ENCODE measurements at regions not wholly inside any gene's neighbourhood (a gene's known extent, or its start where the extent isn't known, plus 50 kb on each side); places are given as distances from the start of the nearest gene placed in this dataset.

GRCh38 chr11:92855607-92856405, 113.6 kb upstream of the MTNR1B start:
- H3K9me3 ChIP-seq, result no peaks in the 10 kb centered on the region
- WGBS, 2 donors, result 41 to 64% methylated on average over 2 of the region's 2 CpGs
- H3K27ac ChIP-seq, result no peak overlapping the region
- no peaks in the 10 kb centered on the region for H3K27me3 ChIP-seq
- no peaks in the 10 kb centered on the region for H3K36me3 ChIP-seq
- TF ChIP-seq POLR2A (IDR thresholded peaks at IDR 0.05) (no peak), CTCF (IDR thresholded peaks at IDR 0.05) (no peak)
- H3K4me3 ChIP-seq, result no peak overlapping the region
- intact Hi-C loops (cut with DNase I), result no loop called here
- peaks cover 0 to 34% (median 6%) of the 10 kb centered on the region in 3 donors for H3K4me1 ChIP-seq
- no peak for DNase-seq

GRCh38 chr11:92857407-92857806, 112.0 kb upstream of the MTNR1B start:
- TF ChIP-seq POLR2A (IDR thresholded peaks at IDR 0.05) (no peak), CTCF (IDR thresholded peaks at IDR 0.05) (no peak)
- no peak overlapping the region for H3K4me3 ChIP-seq
- no peak overlapping the region for H3K27ac ChIP-seq
- no peaks in the 10 kb centered on the region for H3K9me3 ChIP-seq
- WGBS, 2 donors, result 72 to 89% methylated on average over 2 of the region's 2 CpGs
- H3K36me3 ChIP-seq, result no peaks in the 10 kb centered on the region
- intact Hi-C loops (cut with DNase I), result no loop called here
- no peaks in the 10 kb centered on the region for H3K27me3 ChIP-seq
- H3K4me1 ChIP-seq, result peaks cover 0 to 28% (median 6%) of the 10 kb centered on the region in 3 donors
- DNase-seq, result no peak

- intact Hi-C loops (cut with DNase I), result no loop called here
- Histone ChIP-seq H3K27me3 (no peaks in the 10 kb centered on the region), H3K4me1 (peaks cover 0 to 10% (median 0%) of the 10 kb centered on the region in 3 donors), H3K27ac (no peak overlapping the region), H3K9me3 (no peaks in the 10 kb centered on the region), H3K36me3 (no peaks in the 10 kb centered on the region), H3K4me3 (no peak overlapping the region)
- 56 to 71% methylated on average over 7 to 8 of the region's 8 CpGs for WGBS, 2 donors
- no peak for DNase-seq
- no peak for TF ChIP-seq CTCF (IDR thresholded peaks at IDR 0.05)
- no peak for TF ChIP-seq POLR2A (IDR thresholded peaks at IDR 0.05)
Measured at GRCh38 chr11:92859156-92859690, 110.2 kb upstream of the MTNR1B start.

GRCh38 chr11:92861634-92862033, 107.8 kb upstream of the MTNR1B start:
- Histone ChIP-seq H3K27me3 (no peaks in the 10 kb centered on the region), H3K4me3 (no peak overlapping the region), H3K4me1 (peaks cover 0 to 5% (median 0%) of the 10 kb centered on the region in 3 donors), H3K27ac (no peak overlapping the region), H3K9me3 (no peaks in the 10 kb centered on the region), H3K36me3 (no peaks in the 10 kb centered on the region)
- 36 to 56% methylated on average over 3 of the region's 3 CpGs for WGBS, 2 donors
- TF ChIP-seq CTCF (IDR thresholded peaks at IDR 0.05), result peak in 1 of 6 experiments; percentile 17
- no peak for TF ChIP-seq POLR2A (IDR thresholded peaks at IDR 0.05)
- intact Hi-C loops (cut with DNase I), result no loop called here
- DNase-seq, result no peak

- Histone ChIP-seq H3K9me3 (no peaks in the 10 kb centered on the region), H3K4me1 (peaks cover 0 to 8% (median 0%) of the 10 kb centered on the region in 3 donors), H3K27ac (no peak overlapping the region), H3K36me3 (no peaks in the 10 kb centered on the region), H3K27me3 (no peaks in the 10 kb centered on the region), H3K4me3 (no peak overlapping the region)
- intact Hi-C loops (cut with DNase I), result no loop called here
- WGBS, 2 donors, result 32 to 62% methylated on average over 2 of the region's 2 CpGs
- TF ChIP-seq POLR2A (IDR thresholded peaks at IDR 0.05), result no peak
- TF ChIP-seq CTCF (IDR thresholded peaks at IDR 0.05), result no peak
- DNase-seq, result no peak
Measured at GRCh38 chr11:92865352-92865751, 104.1 kb upstream of the MTNR1B start.

All from esophagus squamous epithelium (tissue), 5 donors.